ENCODE measurements at regions not wholly inside any gene's neighbourhood (a gene's known extent, or its start where the extent isn't known, plus 50 kb on each side); places are given as distances from the start of the nearest gene placed in this dataset.

DNA sequence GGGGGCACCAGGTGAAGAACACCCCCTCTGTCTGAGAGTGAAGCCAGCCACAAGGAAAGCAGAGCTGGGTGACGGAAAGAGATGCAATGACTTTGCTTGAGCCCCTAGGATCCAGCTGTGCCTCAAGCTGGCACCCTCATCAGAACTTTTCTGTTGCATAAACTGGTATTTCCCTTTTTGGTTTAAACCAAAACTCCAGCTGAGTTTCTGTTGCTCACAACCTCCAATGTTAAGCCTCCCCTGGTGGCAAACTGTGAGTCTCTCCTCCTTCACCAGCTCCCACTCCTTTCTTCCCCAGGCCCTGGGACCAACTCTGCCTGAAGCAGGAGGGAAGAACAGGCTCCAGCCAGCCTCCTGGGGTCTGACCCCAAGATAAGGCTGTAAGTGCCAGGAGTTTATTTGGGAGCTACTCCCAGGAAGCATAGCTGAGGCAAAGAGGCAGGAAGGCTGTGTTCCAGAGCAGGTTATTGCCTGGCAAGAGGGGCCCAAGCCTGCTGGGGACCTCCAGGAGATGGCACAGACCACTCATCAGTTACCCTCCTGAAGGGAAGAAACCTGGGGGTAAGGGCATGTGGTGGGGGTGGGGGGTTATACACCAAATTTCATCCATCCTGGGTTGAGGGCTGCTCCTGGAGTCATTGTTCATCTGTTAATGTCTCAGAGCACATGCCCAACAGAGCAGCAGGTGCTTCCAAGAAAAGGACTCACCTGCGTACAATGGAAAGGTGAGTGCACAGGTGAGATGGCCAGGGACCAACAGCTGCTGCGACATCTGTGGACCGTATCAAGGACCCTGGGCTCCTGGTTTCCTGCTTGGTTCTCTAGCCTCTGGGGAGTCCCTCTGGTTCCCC lies 73.3 kb upstream of the NANOS1 start:
- TF ChIP-seq, protein P1, sequence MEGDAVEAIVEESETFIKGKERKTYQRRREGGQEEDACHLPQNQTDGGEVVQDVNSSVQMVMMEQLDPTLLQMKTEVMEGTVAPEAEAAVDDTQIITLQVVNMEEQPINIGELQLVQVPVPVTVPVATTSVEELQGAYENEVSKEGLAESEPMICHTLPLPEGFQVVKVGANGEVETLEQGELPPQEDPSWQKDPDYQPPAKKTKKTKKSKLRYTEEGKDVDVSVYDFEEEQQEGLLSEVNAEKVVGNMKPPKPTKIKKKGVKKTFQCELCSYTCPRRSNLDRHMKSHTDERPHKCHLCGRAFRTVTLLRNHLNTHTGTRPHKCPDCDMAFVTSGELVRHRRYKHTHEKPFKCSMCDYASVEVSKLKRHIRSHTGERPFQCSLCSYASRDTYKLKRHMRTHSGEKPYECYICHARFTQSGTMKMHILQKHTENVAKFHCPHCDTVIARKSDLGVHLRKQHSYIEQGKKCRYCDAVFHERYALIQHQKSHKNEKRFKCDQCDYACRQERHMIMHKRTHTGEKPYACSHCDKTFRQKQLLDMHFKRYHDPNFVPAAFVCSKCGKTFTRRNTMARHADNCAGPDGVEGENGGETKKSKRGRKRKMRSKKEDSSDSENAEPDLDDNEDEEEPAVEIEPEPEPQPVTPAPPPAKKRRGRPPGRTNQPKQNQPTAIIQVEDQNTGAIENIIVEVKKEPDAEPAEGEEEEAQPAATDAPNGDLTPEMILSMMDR (IDR thresholded peaks at IDR 0.05; ENCODE audit: low read depth, low read length) = no peak
- DNase-seq (ENCODE audit: low read depth, low spot score) = no peak
- in situ Hi-C loops (cut with HindIII; ENCODE audit: low sequenced_read_pairs) = no loop called here
- H3K4me3 ChIP-seq (ENCODE audit: low read depth, low read length) = no peak overlapping the region

DNA sequence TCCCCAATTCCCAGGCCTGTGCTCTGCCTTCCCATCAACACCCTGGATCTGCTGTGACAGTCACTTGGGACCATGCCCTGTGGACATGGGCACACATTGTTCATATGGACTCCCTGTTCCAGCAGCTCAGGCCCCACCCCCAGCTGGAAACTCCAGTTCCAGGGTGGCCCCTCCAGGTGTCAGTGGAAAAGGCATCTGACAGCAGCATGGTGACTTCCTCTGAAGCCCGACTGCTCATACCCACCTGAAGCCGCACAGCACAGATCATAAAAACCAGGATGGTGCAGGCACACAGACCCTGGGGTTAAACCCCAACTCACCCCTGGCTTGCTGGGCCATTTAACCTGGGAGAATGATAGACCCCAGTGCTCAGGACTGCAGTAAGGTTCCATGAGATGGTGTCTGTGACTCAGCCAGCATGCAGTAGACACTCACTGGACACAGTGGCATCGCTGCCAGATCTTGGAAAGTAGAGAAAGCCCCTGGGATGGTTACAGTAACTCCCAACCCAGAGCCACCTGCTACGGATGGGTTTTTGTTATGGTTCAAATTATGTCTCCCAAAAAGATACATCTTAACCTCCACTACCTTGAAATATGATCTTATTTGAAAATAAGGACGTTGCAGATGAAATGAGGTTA lies 72.6 kb upstream of the NANOS1 start:
- TF ChIP-seq, protein P1 (IDR thresholded peaks at IDR 0.05; ENCODE audit: low read depth, low read length) = no peak
- DNase-seq (ENCODE audit: low read depth, low spot score) = no peak
- in situ Hi-C loops (cut with HindIII; ENCODE audit: low sequenced_read_pairs) = no loop called here
- H3K4me3 ChIP-seq (ENCODE audit: low read depth, low read length) = no peak overlapping the region

GRCh38 chr10:118957443-118957825 lies 72.1 kb upstream of the NANOS1 start:
- no peak for DNase-seq (ENCODE audit: low read depth, low spot score)
- TF ChIP-seq, protein P1 (IDR thresholded peaks at IDR 0.05; ENCODE audit: low read depth, low read length) = no peak
- in situ Hi-C loops (cut with HindIII; ENCODE audit: low sequenced_read_pairs) = no loop called here
- H3K4me3 ChIP-seq (ENCODE audit: low read depth, low read length) = no peak overlapping the region

- TF ChIP-seq, protein P1 (IDR thresholded peaks at IDR 0.05; ENCODE audit: low read depth, low read length) = no peak
- no peak for DNase-seq (ENCODE audit: low read depth, low spot score)
- in situ Hi-C loops (cut with HindIII; ENCODE audit: low sequenced_read_pairs) = no loop called here
- no peak overlapping the region for H3K4me3 ChIP-seq (ENCODE audit: low read depth, low read length)
These were observed 71.5 kb upstream of the NANOS1 start for GRCh38 chr10:118957966-118958365.

DNA sequence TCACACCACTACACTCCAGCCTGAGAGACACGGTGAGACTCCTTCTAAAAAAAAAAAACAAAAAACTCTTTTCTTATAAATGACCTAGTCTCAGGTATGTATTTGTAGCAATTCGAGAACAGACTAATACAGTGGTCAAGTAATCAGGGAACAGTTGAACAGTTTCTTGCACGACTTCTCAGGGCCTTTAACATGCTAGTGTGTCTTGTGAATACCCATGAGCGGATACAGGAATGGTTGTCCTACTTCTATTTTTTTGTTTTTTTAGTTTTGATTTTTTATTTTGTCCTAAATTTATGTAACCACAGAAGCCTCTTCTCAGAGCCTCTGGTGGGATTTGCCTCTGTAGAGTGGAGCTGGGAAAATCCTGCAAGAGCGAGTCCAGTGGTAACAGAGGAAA lies 71.0 kb upstream of the NANOS1 start:
- in situ Hi-C loops (cut with HindIII; ENCODE audit: low sequenced_read_pairs) = no loop called here
- DNase-seq (ENCODE audit: low read depth, low spot score) = no peak
- TF ChIP-seq, protein P1 (IDR thresholded peaks at IDR 0.05; ENCODE audit: low read depth, low read length) = no peak
- H3K4me3 ChIP-seq (ENCODE audit: low read depth, low read length) = no peak overlapping the region

GRCh38 chr10:118958984-118959925 lies 70.3 kb upstream of the NANOS1 start:
- H3K4me3 ChIP-seq (ENCODE audit: low read depth, low read length) = no peak overlapping the region
- peak; percentile 40 for DNase-seq (ENCODE audit: low read depth, low spot score)
- TF ChIP-seq, protein P1 (IDR thresholded peaks at IDR 0.05; ENCODE audit: low read depth, low read length) = no peak
- in situ Hi-C loops (cut with HindIII; ENCODE audit: low sequenced_read_pairs) = no loop called here

Data from astrocyte of the spinal cord (primary cell).